Stimulated activated CD4-positive, alpha-beta T cell treated with anti-CD3 and anti-CD28 coated beads, Interleukin-2, amount 100 ng/mL, for 4 hours (primary cell): ENCODE measurements at regions not wholly inside any gene's neighbourhood (a gene's known extent, or its start where the extent isn't known, plus 50 kb on each side); places are given as distances from the start of the nearest gene placed in this dataset.

Experiments
- DNase-seq: peaks from one replicate; pipeline ENCODE4 v3.0.0-alpha.2; 2020; ENCODE audit warnings: low read depth

GRCh38 chr19:28218728-28219127, 994.2 kb downstream of the UQCRFS1 start:
- no peak for DNase-seq

- no peak for DNase-seq
Observed at GRCh38 chr19:28217022-28217421, 995.9 kb downstream of the UQCRFS1 start.

GRCh38 chr19:28213470-28214082, 999.4 kb downstream of the UQCRFS1 start:
- DNase-seq = no peak

DNA sequence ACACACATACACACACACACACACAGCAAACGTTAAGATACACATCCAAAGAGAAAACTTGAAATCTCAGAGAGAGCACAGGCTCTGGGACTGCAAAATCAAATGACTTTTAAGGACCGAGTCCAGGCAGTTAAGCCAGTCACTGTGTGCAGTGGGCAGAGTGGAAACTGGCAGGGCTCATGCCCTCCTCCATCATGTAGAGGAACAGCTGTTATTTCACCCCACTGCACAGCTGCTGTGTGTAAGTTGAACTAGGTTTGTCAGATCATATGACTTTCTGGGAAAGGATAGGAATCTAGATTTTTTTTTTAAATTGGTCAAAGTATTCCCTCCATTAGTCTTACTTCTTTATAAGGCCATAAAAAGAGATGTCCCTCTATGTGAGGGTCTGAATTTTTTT, 1002.1 kb downstream of the UQCRFS1 start:
- DNase-seq = no peak

- DNase-seq = no peak
Observed at GRCh38 chr19:28208745-28209144, 1004.2 kb downstream of the UQCRFS1 start.

- DNase-seq = no peak
Observed at GRCh38 chr19:28207244-28207643, 1005.7 kb downstream of the UQCRFS1 start.

DNA sequence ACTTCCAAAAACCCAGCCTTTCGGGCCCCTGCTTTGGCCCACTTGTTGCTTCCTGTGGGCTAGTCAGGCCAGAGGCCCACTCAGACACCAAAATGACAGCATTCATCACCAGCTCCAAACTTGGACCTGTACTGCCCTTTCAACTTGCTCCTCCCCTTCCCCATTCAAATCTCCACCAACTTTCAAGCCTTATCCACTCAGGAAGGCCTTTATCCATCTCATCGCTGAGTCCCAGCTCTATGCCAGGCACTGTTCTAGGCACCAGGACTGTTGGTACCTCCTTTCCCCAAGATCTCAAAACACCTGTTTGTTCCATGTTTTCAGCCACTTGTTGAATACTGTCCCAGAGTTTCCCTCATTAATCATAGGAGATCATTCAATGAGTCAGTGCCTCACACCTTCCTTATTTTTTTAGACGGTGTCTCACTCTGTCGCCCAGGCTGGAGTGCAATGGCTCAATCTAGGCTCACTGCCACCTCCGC, 1011.4 kb downstream of the UQCRFS1 start:
- DNase-seq = no peak

- no peak for DNase-seq
Observed at GRCh38 chr19:28199323-28199722, 1013.6 kb downstream of the UQCRFS1 start.

- DNase-seq = no peak
Observed at GRCh38 chr19:28196961-28197360, 1016.0 kb downstream of the UQCRFS1 start.

DNA sequence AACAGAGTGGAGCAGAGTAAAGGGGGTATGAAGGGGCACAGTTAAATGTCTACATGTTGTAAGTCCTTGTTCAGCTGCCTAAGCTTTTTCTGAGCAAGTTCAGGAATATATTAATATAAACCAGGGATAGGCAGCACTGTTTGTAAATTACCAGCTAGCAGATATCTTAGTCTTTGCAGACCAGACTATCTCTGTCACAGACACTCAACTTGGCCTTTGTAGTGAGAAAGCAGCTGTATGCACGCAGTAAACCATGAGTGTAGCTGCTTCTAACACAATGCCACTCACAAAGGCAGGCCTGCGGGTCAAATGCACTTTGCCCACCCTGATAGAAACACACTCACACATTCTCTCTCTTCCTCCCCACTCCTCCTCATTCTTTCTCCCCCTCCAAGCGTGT, 1016.9 kb downstream of the UQCRFS1 start:
- DNase-seq = no peak

- no peak for DNase-seq
Observed at GRCh38 chr19:28185646-28186045, 1027.3 kb downstream of the UQCRFS1 start.

DNA sequence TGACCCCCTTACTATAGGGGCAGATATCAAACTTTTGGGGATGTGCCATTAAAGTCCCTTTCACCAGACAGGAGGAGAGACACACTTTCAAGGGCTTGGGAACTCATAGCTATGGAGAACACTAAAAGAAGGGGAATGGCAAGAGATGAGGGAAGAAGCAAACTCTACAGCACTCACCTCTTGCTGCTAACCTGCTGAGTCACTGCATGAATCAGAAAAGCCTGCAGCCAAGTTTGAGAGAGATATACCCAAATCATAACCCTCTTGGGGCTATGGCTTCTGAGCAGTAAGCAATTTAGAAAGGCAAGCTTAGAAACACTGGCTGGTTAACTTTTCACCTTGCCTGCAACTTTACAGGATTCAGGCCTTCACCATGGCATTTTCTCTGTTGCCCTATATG, 1028.0 kb downstream of the UQCRFS1 start:
- no peak for DNase-seq

DNA sequence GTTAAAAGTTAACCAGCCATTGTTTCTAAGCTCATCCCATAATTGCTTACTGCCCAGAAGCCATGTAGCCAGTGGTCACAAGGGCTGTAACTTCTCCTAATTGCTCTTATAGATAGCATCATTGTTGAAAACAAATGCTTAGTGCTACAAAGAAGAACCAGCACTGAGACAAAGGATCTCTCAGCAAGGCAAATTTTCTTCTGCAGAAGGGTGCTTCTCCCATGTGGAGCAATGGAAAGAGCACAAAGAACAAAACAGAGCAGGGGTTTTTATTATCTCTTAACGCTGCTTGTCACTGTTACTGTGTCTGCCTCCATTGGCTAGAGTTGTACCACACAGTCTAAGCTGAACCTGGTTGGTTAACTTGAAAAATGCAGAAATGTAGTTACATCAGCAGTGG, 1036.8 kb downstream of the UQCRFS1 start:
- no peak for DNase-seq

DNA sequence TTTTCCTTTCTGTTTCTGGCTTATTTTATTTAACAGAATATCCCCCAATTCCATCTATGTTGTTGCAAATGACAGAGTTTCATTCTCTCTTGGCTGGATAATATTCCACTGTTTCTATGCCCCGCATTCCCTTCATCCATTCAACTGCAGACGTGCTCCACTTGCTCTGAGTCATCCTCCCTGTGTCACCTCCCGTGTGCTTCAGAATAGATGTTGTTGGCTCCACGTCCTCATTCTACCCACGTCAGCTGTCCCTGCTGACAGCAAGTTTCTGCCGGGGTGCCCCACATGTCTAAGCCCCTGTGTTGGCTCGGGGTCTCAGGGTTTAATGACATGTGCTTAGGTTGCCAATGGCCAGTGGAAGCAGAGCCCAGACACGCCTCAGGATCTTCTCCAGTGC, 1041.0 kb downstream of the UQCRFS1 start:
- DNase-seq = no peak

GRCh38 chr19:28170066-28170465, 1042.9 kb downstream of the UQCRFS1 start:
- DNase-seq = no peak

- no peak for DNase-seq
Observed at GRCh38 chr19:28169168-28169887, 1043.6 kb downstream of the UQCRFS1 start.

GRCh38 chr19:28168557-28168956, 1044.4 kb downstream of the UQCRFS1 start:
- no peak for DNase-seq

DNA sequence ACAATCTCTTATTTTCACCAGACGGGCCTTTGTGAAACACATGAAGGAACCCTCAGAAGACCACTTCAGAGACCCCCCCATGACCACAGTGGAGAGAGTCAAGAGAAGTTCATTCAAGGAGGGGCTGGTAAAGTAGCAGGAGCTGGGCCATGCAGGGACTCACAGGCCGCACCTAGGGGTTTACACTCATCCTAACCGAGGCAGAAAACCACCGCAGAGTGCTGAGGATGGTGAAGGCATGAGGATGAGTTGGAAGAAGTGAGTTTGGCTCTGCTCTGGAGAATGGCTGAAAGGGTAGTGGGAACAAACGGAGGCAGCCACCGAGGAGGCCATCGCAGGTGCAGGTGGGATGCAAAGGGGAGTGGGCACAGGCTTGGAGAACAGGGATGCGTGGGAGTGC, 1046.9 kb downstream of the UQCRFS1 start:
- no peak for DNase-seq

DNA sequence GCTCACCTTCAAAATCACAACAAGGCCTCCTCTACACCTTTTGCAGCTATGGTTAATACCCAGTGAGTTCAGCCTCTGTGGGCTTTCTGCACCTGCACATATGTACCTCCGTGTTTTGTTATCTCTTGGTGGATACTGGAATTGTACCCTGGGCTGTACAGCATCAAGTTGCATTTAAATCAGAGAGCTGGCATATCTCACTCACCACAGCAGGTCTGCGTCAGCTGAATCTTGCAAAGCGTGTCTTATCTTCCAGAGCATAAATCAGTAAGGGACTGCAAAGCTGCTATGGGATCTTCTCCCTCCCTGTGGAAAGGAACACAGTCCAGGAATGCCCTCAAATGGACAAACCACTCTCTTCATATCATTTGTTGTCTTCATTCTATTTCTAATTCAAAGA, 1048.7 kb downstream of the UQCRFS1 start:
- no peak for DNase-seq

- no peak for DNase-seq
Observed at GRCh38 chr19:28159065-28159464, 1053.9 kb downstream of the UQCRFS1 start.

GRCh38 chr19:28155265-28155664, 1057.7 kb downstream of the UQCRFS1 start:
- no peak for DNase-seq

GRCh38 chr19:28154077-28154476, 1058.9 kb downstream of the UQCRFS1 start:
- DNase-seq = no peak

DNA sequence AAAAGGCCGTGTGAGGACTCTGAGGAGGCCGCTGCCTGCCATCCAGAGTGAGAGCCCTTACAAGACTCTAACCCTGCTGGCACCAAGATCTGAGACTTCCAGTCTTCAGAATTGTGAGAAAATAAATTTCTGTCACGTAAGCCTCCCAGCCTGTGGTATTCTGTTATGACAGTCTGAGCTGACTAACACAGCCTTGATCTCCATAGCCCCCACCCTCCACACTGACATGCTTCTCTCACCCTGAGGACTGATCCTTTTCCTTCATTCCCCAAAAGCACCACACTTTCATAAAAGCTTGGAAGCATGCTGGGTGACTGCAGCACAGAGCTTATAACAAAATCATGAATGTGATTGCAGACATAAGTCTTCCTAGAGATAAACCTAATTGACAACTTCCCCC, 1059.8 kb downstream of the UQCRFS1 start:
- no peak for DNase-seq

DNA sequence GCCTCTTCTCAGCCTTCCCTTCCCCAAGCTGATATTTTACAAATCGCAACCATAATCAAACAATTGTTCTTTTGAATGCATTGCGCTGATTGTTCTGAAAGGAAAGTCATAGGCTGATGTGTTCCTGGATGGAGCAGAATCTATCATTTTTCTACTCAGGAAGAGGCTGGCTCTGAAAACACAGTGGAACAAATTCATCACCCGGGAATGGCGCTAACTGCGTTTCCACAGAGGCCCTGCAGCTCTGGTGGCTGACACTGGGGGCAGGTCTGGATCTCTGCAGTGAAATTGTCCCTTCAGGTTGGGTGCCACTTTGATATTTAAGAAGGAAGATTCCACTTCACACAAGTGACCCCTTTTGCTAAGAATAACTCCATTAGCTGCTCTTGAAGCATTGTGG, 1060.8 kb downstream of the UQCRFS1 start:
- DNase-seq = no peak
